ENCODE measurements at regions not wholly inside any gene's neighbourhood (a gene's known extent, or its start where the extent isn't known, plus 50 kb on each side); places are given as distances from the start of the nearest gene placed in this dataset.

- Histone ChIP-seq H3K79me2 (ENCODE audit: low read depth) (no peaks in the 10 kb centered on the region), H3K9me3 (ENCODE audit: insufficient read depth, low read depth) (no peaks in the 10 kb centered on the region), H3K27me3 (ENCODE audit: insufficient read depth, low read depth) (peaks cover 52% of the 10 kb centered on the region), H3K4me1 (replicated peaks; ENCODE audit: insufficient read depth) (no peaks in the 10 kb centered on the region), H3F3A (ENCODE audit: insufficient read depth, low read depth) (no peaks in the 10 kb centered on the region), H3K4me2 (no peak overlapping the region), H3K27ac (no peak overlapping the region), H3K36me3 (ENCODE audit: low read depth) (no peaks in the 10 kb centered on the region), H3K4me3 (no peak overlapping the region), H2AFZ (no peak overlapping the region), H4K20me1 (ENCODE audit: insufficient read depth) (no peaks in the 10 kb centered on the region), H3K9me2 (ENCODE audit: insufficient read depth) (no peaks in the 10 kb centered on the region)
- no peak for DNase-seq
- ChIA-PET CTCF (no interaction called here), POLR2A (ENCODE audit: unreplicated experiment) (no interaction called here)
- intact Hi-C loops (cut with micrococcal nuclease; ENCODE audit: unreplicated experiment), result no loop called here
- no TSS peak for BruUV-seq (replicated peaks)
- no peak for TF ChIP-seq EZH2 (IDR thresholded peaks at IDR 0.05; ENCODE audit: low read depth)
- TF ChIP-seq, protein P1, sequence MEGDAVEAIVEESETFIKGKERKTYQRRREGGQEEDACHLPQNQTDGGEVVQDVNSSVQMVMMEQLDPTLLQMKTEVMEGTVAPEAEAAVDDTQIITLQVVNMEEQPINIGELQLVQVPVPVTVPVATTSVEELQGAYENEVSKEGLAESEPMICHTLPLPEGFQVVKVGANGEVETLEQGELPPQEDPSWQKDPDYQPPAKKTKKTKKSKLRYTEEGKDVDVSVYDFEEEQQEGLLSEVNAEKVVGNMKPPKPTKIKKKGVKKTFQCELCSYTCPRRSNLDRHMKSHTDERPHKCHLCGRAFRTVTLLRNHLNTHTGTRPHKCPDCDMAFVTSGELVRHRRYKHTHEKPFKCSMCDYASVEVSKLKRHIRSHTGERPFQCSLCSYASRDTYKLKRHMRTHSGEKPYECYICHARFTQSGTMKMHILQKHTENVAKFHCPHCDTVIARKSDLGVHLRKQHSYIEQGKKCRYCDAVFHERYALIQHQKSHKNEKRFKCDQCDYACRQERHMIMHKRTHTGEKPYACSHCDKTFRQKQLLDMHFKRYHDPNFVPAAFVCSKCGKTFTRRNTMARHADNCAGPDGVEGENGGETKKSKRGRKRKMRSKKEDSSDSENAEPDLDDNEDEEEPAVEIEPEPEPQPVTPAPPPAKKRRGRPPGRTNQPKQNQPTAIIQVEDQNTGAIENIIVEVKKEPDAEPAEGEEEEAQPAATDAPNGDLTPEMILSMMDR (conservative IDR thresholded peaks at IDR 0.05), result 0 out of 2 replicates have a peak, but pooled peaks have one; percentile 14
These were observed 235.1 kb downstream of the UQCRFS1 start for GRCh38 chr19:28977826-28978225.

DNA sequence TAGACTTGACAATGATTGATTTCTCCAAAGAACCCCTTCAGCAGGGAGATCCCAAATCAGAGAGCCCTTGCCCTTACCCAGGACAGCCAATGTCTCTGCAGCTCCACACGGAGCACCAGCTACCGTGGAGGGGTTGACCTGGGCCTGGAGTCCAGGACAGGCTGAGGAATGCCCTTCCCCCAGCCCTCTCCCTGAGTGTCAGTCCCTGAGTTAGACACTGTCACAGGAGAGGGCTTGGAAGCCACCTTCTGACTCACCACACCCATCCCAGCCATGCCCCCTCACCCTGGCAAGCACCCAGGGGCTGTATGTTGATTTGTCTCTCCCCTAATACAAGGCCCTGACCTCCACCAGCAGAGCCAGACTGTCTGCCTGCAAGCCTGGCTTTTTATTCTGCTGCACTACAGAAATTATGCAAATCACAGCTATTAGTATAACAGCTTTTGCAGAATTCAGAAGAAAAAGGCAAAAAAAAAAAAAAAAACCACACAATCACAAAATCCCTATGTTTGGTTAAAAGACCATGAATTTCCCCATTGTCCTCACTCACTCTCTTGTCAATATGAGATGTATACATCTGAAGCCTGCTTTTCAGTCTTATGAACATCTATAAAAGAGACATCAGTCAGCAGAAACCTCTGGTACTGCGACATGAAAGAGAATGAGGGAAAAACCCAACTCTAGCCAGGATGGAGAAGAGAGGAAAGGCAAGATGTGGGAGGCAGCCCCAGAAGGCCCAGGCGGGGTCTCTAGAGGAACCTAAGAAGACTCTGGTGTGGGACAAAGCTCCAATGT is 240.7 kb downstream of the UQCRFS1 start:
- no peak overlapping the region for H3K4me2 ChIP-seq
- H3F3A ChIP-seq (ENCODE audit: insufficient read depth, low read depth), result no peaks in the 10 kb centered on the region
- H3K9me3 ChIP-seq (ENCODE audit: insufficient read depth, low read depth), result no peaks in the 10 kb centered on the region
- intact Hi-C loops (cut with micrococcal nuclease; ENCODE audit: unreplicated experiment), result no loop called here
- POLR2A ChIA-PET (ENCODE audit: unreplicated experiment), result no interaction called here
- H3K4me3 ChIP-seq, result no peak overlapping the region
- H4K20me1 ChIP-seq (ENCODE audit: insufficient read depth), result no peaks in the 10 kb centered on the region
- no TSS peak for BruUV-seq (replicated peaks)
- DNase-seq, result no peak
- no peak for TF ChIP-seq EZH2 (IDR thresholded peaks at IDR 0.05; ENCODE audit: low read depth)
- TF ChIP-seq, protein P1 (conservative IDR thresholded peaks at IDR 0.05), result no peak
- H3K27me3 ChIP-seq (ENCODE audit: insufficient read depth, low read depth), result peaks cover 24% of the 10 kb centered on the region
- no peaks in the 10 kb centered on the region for H3K4me1 ChIP-seq (replicated peaks; ENCODE audit: insufficient read depth)
- H3K27ac ChIP-seq, result no peak overlapping the region
- H3K79me2 ChIP-seq (ENCODE audit: low read depth), result no peaks in the 10 kb centered on the region
- no peak overlapping the region for H2AFZ ChIP-seq
- H3K36me3 ChIP-seq (ENCODE audit: low read depth), result no peaks in the 10 kb centered on the region
- no peaks in the 10 kb centered on the region for H3K9me2 ChIP-seq (ENCODE audit: insufficient read depth)
- CTCF ChIA-PET, result no interaction called here

GRCh38 chr19:28971513-28971912 is 241.4 kb downstream of the UQCRFS1 start:
- H3K9me3 ChIP-seq (ENCODE audit: insufficient read depth, low read depth), result no peaks in the 10 kb centered on the region
- DNase-seq, result no peak
- no peaks in the 10 kb centered on the region for H3K36me3 ChIP-seq (ENCODE audit: low read depth)
- H2AFZ ChIP-seq, result no peak overlapping the region
- H3K4me1 ChIP-seq (replicated peaks; ENCODE audit: insufficient read depth), result no peaks in the 10 kb centered on the region
- H3K4me3 ChIP-seq, result no peak overlapping the region
- H3K27ac ChIP-seq, result no peak overlapping the region
- H4K20me1 ChIP-seq (ENCODE audit: insufficient read depth), result no peaks in the 10 kb centered on the region
- ChIA-PET CTCF (no interaction called here), POLR2A (ENCODE audit: unreplicated experiment) (no interaction called here)
- no peaks in the 10 kb centered on the region for H3F3A ChIP-seq (ENCODE audit: insufficient read depth, low read depth)
- no TSS peak for BruUV-seq (replicated peaks)
- no peak overlapping the region for H3K4me2 ChIP-seq
- no peaks in the 10 kb centered on the region for H3K79me2 ChIP-seq (ENCODE audit: low read depth)
- H3K27me3 ChIP-seq (ENCODE audit: insufficient read depth, low read depth), result peaks cover 24% of the 10 kb centered on the region
- TF ChIP-seq EZH2 (IDR thresholded peaks at IDR 0.05; ENCODE audit: low read depth), result no peak
- TF ChIP-seq, protein P1 (conservative IDR thresholded peaks at IDR 0.05), result no peak
- intact Hi-C loops (cut with micrococcal nuclease; ENCODE audit: unreplicated experiment), result no loop called here
- no peaks in the 10 kb centered on the region for H3K9me2 ChIP-seq (ENCODE audit: insufficient read depth)

Measured in PC-9 (cell line).